ENCODE measurements at regions not wholly inside any gene's neighbourhood (a gene's known extent, or its start where the extent isn't known, plus 50 kb on each side); places are given as distances from the start of the nearest gene placed in this dataset.

- TF ChIP-seq PATZ1 (CRISPR knock-in tag; IDR thresholded peaks at IDR 0.05; ENCODE audit: borderline replicate concordance) (no peak), ISL1 (CRISPR knock-in tag; IDR thresholded peaks at IDR 0.05) (no peak), ZFP30 (CRISPR knock-in tag; IDR thresholded peaks at IDR 0.05) (no peak), ZNF70 (CRISPR knock-in tag; IDR thresholded peaks at IDR 0.05) (no peak), RARB (CRISPR knock-in tag; IDR thresholded peaks at IDR 0.05) (no peak), GLIS3 (CRISPR knock-in tag; IDR thresholded peaks at IDR 0.05) (no peak)
Measured at GRCh38 chr20:48172357-48172702, 387.0 kb upstream of the SULF2 start.

Data from SK-N-SH treated with all-trans-retinoic acid at 6 μM for 48 hours (cell line).